Epidermal melanocyte (primary cell): ENCODE measurements at regions not wholly inside any gene's neighbourhood (a gene's known extent, or its start where the extent isn't known, plus 50 kb on each side); places are given as distances from the start of the nearest gene placed in this dataset.

Experiments
- DNase-seq: peaks from one replicate; pipeline ENCODE4 v3.0.0; 2011; ENCODE audit warnings: low spot score; ENCODE audit not compliant: insufficient read length

- no peak for DNase-seq
These were observed 65.8 kb upstream of the FRMD4A start for GRCh38 chr10:14396411-14397048.

DNA sequence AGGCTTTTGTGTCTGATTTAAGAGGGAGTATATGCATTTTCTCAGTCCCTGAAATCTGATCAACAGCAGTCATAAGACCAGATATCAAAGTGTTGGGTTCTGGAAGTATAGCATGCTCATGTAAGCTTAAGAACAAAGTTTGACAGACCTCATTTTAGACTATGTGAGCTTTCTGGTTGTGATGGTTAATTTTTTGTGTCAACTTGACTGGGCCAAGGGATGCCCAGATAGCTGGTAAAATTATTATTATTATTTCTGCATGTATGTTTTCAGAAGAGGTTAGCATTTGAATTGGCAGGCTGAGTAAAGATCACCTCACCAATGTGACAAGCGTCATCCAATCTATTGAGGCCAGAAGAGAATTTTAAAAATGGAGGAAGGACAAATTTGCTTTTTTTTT lies 63.5 kb upstream of the FRMD4A start:
- DNase-seq: no peak

DNA sequence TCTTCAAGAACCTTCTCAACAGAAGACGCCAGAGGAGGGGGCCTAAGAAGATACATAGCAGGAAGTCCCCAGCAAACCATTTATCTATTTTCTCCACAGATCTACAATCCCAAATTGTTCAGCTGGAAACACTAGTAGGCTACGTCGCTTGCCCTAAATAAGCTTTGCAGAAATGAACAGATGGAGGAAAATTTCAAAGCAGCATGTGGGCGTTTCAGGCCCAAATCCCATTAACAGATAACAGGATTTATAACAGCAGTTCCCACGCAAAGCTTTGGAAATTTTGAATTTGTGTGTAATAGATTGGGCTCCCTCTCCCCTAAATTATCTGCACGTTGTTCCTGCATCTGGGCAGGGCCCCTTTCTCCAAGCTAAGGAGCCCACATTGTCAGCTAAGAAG lies 60.6 kb upstream of the FRMD4A start:
- no peak for DNase-seq

DNA sequence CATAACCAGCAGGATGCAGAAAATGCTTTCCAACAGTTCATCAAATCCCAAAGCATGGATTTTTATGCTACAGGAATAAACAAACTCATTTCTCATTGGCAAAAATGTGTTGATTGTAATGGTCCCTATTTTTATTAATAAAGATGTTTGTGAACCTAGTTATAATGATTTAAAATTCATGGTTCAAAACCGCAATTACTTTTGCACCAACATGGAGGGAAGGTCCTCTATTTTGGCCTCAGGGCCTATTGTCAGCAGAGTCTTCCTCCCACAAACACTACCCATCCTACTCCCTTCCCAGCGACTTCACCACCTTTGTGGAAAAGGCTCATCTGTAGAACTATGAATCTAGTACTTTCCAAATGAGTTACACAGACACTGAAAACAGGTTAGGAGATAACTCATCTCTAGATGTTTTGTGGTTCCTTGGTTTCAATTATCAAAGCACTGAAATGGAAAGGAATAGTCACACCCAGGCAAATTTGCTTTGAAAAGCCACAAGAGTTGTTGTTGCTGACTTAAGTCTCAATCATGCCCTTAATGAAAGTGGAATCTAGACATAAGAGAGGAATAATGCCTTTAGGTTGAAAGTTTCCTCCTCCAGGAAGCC lies 59.4 kb upstream of the FRMD4A start:
- DNase-seq: no peak

DNA sequence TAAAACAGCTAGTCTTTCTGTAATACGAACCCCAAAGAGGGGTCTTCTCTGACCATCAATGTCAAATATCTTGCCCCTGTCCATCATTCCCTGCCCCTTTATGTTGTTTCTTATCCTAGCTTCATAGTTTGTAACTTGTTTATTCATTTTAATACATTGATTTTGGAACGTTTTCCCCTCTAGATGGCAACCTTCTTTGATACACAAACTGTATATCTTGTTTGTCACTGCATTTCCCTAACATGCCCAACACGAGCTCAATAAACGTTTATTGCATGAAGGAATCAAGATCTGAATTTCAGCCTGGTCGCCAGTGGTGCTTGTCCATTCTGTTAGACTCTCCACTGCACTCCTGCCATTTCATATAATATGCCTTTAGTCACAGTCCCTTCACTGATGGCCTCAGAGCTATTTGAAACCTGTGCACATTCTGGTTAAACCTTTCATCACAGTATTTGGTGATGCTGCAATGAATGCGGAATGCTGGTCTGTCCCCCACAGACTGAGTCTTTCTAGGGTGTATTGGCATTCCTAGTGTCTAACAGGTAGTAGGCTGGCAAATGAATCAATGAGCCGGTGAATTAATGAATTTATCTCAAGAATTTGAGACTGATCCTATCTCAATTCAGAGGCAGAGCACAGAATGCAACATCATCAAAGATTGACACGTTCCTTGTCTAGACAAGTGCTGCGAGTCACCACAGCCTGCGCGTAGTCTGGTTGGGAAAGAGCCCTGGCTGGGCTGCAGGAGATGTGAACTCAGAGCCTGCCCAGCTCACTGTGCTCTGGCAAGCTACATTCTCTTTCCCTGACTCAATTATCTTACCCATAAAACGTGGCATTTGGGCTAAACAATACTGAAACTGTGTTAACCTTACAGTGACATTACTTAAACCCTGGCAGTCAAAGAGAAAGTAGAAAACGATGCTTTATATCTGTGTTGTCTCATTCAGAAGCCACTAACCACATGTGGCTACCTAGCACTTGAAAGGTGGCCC lies 55.2 kb upstream of the FRMD4A start:
- DNase-seq: no peak

GRCh38 chr10:14384915-14385314 lies 54.2 kb upstream of the FRMD4A start:
- no peak for DNase-seq

DNA sequence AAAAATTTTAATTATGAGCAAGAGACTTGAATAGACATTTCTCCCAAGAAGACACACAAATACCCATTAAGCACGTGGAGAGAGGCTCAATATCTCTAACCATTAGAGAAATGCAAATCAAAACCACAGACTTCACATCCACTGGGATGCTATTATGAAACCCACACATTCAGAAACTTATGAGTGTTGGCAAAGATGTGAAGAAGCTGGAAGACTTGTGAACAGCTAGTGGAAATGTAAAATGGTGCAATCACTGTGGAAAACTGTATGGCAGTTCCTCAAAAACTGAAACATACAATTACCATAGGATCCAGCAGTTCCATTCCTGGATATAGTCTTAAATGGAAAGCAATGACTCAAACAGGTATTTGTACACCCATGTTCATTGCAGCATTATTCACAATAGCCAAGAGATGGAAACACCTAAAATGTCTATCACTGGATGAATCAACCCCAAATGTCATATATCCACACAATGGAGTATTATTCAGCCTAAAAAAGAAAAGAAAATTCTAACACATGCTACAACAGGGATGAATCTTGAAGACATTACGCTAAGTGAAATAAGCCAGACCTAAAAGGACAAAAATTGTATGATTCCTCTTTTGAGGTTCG lies 53.5 kb upstream of the FRMD4A start:
- no peak for DNase-seq

DNA sequence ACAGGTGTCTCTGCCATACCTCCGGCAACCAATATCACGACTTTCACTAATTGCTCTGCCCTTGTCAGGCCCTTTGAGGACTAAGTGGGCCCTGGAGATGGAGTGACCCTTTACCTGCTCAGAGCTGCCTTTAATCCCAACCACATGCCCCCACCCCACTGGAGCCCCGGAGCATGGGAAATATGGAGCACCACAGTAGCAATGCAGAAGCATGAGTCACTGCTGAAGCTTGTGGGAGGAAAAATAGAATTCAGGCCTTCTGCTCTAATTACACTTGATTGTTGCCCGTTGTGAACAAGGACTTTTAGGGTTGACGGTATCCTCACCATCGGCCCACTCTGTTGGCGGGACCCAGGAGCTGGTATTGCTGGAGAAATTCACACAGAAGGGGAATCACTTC lies 52.5 kb upstream of the FRMD4A start:
- no peak for DNase-seq

- DNase-seq: no peak
These were observed 51.8 kb upstream of the FRMD4A start for GRCh38 chr10:14382531-14382930.

DNA sequence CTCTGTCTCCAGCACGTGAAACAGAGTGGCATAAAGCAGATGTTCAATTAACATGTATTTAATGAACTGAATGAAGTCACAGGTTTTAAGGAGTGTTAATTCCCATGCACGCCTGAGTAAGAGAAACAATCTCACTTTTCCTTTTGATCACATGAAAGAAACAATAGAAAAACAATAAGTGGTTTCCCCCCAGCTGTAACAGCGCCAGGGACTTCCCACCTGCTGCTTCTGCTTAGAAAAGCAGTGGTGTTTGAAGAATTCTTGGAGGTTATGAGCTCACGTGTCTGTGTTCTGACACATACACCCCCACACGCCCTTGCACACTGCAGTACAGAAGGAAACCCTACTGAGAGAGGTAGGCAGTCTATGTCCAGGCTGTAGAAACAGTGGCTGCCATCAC lies 51.3 kb upstream of the FRMD4A start:
- no peak for DNase-seq

- no peak for DNase-seq
These were observed 50.8 kb upstream of the FRMD4A start for GRCh38 chr10:14381475-14381874.

GRCh38 chr10:14380746-14381145 lies 50.0 kb upstream of the FRMD4A start:
- DNase-seq: no peak
